ENCODE measurements at regions not wholly inside any gene's neighbourhood (a gene's known extent, or its start where the extent isn't known, plus 50 kb on each side); places are given as distances from the start of the nearest gene placed in this dataset.

GRCh38 chr15:61575597-61575996 lies 346.5 kb upstream of the RORA start:
- no peak for DNase-seq
- TF ChIP-seq, protein P1, sequence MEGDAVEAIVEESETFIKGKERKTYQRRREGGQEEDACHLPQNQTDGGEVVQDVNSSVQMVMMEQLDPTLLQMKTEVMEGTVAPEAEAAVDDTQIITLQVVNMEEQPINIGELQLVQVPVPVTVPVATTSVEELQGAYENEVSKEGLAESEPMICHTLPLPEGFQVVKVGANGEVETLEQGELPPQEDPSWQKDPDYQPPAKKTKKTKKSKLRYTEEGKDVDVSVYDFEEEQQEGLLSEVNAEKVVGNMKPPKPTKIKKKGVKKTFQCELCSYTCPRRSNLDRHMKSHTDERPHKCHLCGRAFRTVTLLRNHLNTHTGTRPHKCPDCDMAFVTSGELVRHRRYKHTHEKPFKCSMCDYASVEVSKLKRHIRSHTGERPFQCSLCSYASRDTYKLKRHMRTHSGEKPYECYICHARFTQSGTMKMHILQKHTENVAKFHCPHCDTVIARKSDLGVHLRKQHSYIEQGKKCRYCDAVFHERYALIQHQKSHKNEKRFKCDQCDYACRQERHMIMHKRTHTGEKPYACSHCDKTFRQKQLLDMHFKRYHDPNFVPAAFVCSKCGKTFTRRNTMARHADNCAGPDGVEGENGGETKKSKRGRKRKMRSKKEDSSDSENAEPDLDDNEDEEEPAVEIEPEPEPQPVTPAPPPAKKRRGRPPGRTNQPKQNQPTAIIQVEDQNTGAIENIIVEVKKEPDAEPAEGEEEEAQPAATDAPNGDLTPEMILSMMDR (IDR thresholded peaks at IDR 0.05): no peak
- no peak overlapping the region for H3K27ac ChIP-seq
- intact Hi-C loops (cut with DNase I): no loop called here
- peaks cover 0 to 3% of the 10 kb centered on the region in 2 donors for H3K9me3 ChIP-seq
- ATAC-seq: no peak
- no peaks in the 10 kb centered on the region for H3K27me3 ChIP-seq
- no peaks in the 10 kb centered on the region for H3K4me1 ChIP-seq
- H3K36me3 ChIP-seq: no peaks in the 10 kb centered on the region
- no peak overlapping the region for H3K4me3 ChIP-seq

DNA sequence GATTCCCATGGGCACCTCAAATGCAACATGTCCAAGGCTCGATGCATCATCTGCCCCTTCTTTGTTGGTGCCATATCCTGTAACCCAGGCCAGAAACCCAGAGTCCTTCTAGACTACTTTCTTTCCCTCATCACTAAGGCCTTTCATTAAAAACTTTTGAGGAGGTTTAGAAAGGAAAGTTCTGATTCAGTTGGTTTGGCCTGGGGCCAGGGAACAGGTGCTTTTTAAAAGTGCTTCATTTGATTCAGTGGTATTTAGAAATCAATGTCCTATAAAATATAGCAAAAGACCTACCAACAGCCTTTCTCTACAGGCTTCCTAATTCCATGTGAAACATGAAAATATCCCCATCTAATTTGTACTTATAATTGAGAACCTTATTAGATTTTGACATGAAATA lies 341.9 kb upstream of the RORA start:
- ATAC-seq: no peak
- Histone ChIP-seq H3K27me3 (no peaks in the 10 kb centered on the region), H3K27ac (no peak overlapping the region), H3K9me3 (no peaks in the 10 kb centered on the region), H3K4me1 (no peaks in the 10 kb centered on the region), H3K36me3 (no peaks in the 10 kb centered on the region), H3K4me3 (no peak overlapping the region)
- DNase-seq: no peak
- intact Hi-C loops (cut with DNase I): no loop called here
- TF ChIP-seq, protein P1 (IDR thresholded peaks at IDR 0.05): no peak

- TF ChIP-seq, protein P1 (IDR thresholded peaks at IDR 0.05): no peak
- H3K27ac ChIP-seq: no peak overlapping the region
- intact Hi-C loops (cut with DNase I): no loop called here
These were observed 335.7 kb upstream of the RORA start for GRCh38 chr15:61564785-61565184.

GRCh38 chr15:61558172-61559136 lies 329.4 kb upstream of the RORA start:
- no peak for ATAC-seq
- no peaks in the 10 kb centered on the region for H3K4me1 ChIP-seq
- intact Hi-C loops (cut with DNase I): no loop called here
- H3K36me3 ChIP-seq: no peaks in the 10 kb centered on the region
- H3K9me3 ChIP-seq: no peaks in the 10 kb centered on the region
- TF ChIP-seq, protein P1 (IDR thresholded peaks at IDR 0.05): no peak
- H3K27ac ChIP-seq: no peak overlapping the region
- H3K27me3 ChIP-seq: no peaks in the 10 kb centered on the region
- DNase-seq: no peak
- no peak overlapping the region for H3K4me3 ChIP-seq

More at GRCh38 chr15:61564785-61565184, 335.7 kb upstream of the RORA start:
- DNase-seq (no peak), ATAC-seq (no peak)
- H3K4me1 ChIP-seq: no peaks in the 10 kb centered on the region
- H3K4me3 ChIP-seq: no peak overlapping the region
- H3K27me3 ChIP-seq: no peaks in the 10 kb centered on the region
- no peaks in the 10 kb centered on the region for H3K36me3 ChIP-seq
- H3K9me3 ChIP-seq: no peaks in the 10 kb centered on the region

DNA sequence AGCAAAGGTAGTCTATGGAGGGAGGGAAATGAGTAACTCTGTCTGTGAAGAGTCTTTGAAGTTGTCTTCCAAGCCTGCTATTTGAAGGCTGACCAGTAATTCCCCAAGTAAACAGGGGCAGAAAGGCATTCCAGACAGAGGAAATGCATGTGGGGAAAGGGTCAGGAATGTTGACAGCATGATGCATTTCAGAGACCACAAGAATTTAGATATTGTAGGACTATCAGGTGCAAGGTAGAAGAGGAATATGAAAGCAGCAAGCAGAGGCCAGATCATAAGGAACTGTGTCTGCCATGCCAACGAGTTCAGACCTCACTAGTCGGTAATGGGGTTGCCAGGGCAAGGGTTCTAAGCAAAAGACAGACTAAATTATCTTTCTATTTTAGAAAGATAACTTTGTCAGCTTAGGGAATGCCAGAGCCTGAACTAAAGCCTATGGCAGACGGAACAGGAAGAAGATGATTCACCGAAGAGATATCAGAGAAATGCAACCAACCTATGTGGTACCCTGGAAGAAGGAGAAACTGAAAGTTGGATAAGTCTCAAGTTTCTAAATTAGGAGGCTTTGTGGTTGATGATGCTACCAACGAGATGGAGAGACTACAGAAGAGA lies 327.0 kb upstream of the RORA start:
- TF ChIP-seq, protein P1 (IDR thresholded peaks at IDR 0.05): no peak
- intact Hi-C loops (cut with DNase I): no loop called here
- no peaks in the 10 kb centered on the region for H3K4me1 ChIP-seq
- H3K36me3 ChIP-seq: no peaks in the 10 kb centered on the region
- H3K9me3 ChIP-seq: no peaks in the 10 kb centered on the region
- no peaks in the 10 kb centered on the region for H3K27me3 ChIP-seq
- ATAC-seq (no peak), DNase-seq (no peak)
- H3K27ac ChIP-seq: no peak overlapping the region
- H3K4me3 ChIP-seq: no peak overlapping the region

Data from left lung (tissue), 4 donors.